A673 (cell line): ENCODE measurements at regions not wholly inside any gene's neighbourhood (a gene's known extent, or its start where the extent isn't known, plus 50 kb on each side); places are given as distances from the start of the nearest gene placed in this dataset.

ENCODE experiments used
- BruUV-seq: library from RNA; stranded (reverse); fragments of 400-500 nt; replicated peaks from 2 replicates; lab custom pipeline; 2021; lab: Mats Ljungman, UMichigan
- CTCF ChIA-PET: fragments of 300-600 bp; sonication (Branson Sonifier 250); formaldehyde crosslinking; loops from one replicate; lab custom pipeline; 2022; ENCODE audit warnings: antibody characterized with exemption; lab: Charles Lee
- POLR2A ChIA-PET: fragments of 300-600 bp; sonication (Branson Sonifier 250); formaldehyde crosslinking; loops from one replicate; lab custom pipeline; 2022; ENCODE audit warnings: antibody characterized with exemption; ENCODE audit not compliant: low non-redundant PET; lab: Charles Lee
- DNase-seq: peaks from one replicate; pipeline ENCODE4 v3.0.0-alpha.2; 2015; ENCODE audit warnings: low spot score
- H3K27ac ChIP-seq: fragments of 200-600 bp; sonication (generic); 2 replicates; pipeline ENCODE4 v1.5.1; 2016; ENCODE audit warnings: mixed run types, low read depth, mild to moderate bottlenecking, mixed read lengths, antibody characterized with exemption, low read length; ENCODE audit not compliant: poor library complexity, severe bottlenecking
- H3K27me3 ChIP-seq: fragments of 200-600 bp; sonication (generic); replicated peaks from 2 replicates; pipeline ENCODE4 v1.6.1; 2017; ENCODE audit warnings: mixed run types, low read depth, mild to moderate bottlenecking, mixed read lengths, antibody characterized with exemption, low read length; ENCODE audit not compliant: insufficient read depth, poor library complexity
- H3K36me3 ChIP-seq: fragments of 200-600 bp; sonication (generic); 2 replicates; pipeline ENCODE4 v1.6.1; 2016; ENCODE audit warnings: mixed run types, mild to moderate bottlenecking, mixed read lengths, antibody characterized with exemption, low read length; ENCODE audit not compliant: insufficient read depth, poor library complexity, severe bottlenecking
- H3K4me1 ChIP-seq: fragments of 200-600 bp; sonication (generic); 2 replicates; pipeline ENCODE4 v1.6.1; 2017; ENCODE audit warnings: mixed run types, mild to moderate bottlenecking, mixed read lengths, antibody characterized with exemption, low read length; ENCODE audit not compliant: insufficient read depth, poor library complexity, severe bottlenecking
- H3K4me3 ChIP-seq: fragments of 200-600 bp; sonication (generic); 2 replicates; pipeline ENCODE4 v1.5.1; 2016; ENCODE audit warnings: low read depth, mixed run types, mild to moderate bottlenecking, mixed read lengths, low read length; ENCODE audit not compliant: poor library complexity, severe bottlenecking
- H3K9me3 ChIP-seq: fragments of 200-600 bp; sonication (generic); 2 replicates; pipeline ENCODE4 v1.6.1; 2016; ENCODE audit warnings: mixed run types, low read depth, mild to moderate bottlenecking, mixed read lengths, antibody characterized with exemption, low read length; ENCODE audit not compliant: poor library complexity, severe bottlenecking
- EZH2 ChIP-seq: fragments of 200-600 bp; sonication (generic); IDR thresholded peaks from 2 replicates; pipeline ENCODE4 v1.6.1; 2017; ENCODE audit warnings: borderline replicate concordance, low read depth, mild to moderate bottlenecking, mixed read lengths, antibody characterized with exemption, low read length; ENCODE audit not compliant: poor library complexity, severe bottlenecking
- intact Hi-C: fragments of 100-400 bp; cut with micrococcal nuclease; formaldehyde crosslinking; loops from one replicate; pipeline ENCODE4 v1.10.0; 2022; ENCODE audit not compliant: unreplicated experiment
- TF ChIP-seq, protein P1 (sequence below): fragments of 300-800, 200-600 bp; sonication (generic); conservative IDR thresholded peaks from 2 replicates; pipeline ENCODE4 v1.5.1; 2017; ENCODE audit warnings: low read depth, mild to moderate bottlenecking, antibody characterized with exemption, low read length, moderate library complexity, mixed read lengths

GRCh38 chr3:124461126-124461525 is 269.1 kb upstream of the UMPS start:
- TF ChIP-seq EZH2, result no peak
- TF ChIP-seq, protein P1, sequence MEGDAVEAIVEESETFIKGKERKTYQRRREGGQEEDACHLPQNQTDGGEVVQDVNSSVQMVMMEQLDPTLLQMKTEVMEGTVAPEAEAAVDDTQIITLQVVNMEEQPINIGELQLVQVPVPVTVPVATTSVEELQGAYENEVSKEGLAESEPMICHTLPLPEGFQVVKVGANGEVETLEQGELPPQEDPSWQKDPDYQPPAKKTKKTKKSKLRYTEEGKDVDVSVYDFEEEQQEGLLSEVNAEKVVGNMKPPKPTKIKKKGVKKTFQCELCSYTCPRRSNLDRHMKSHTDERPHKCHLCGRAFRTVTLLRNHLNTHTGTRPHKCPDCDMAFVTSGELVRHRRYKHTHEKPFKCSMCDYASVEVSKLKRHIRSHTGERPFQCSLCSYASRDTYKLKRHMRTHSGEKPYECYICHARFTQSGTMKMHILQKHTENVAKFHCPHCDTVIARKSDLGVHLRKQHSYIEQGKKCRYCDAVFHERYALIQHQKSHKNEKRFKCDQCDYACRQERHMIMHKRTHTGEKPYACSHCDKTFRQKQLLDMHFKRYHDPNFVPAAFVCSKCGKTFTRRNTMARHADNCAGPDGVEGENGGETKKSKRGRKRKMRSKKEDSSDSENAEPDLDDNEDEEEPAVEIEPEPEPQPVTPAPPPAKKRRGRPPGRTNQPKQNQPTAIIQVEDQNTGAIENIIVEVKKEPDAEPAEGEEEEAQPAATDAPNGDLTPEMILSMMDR, result no peak
- POLR2A ChIA-PET, result no interaction called here
- CTCF ChIA-PET, result no interaction called here

GRCh38 chr3:124461838-124462632 is 268.2 kb upstream of the UMPS start:
- H3K27me3 ChIP-seq, result no peaks in the 10 kb centered on the region
- intact Hi-C loops, result no loop called here

More at GRCh38 chr3:124461126-124461525, 269.1 kb upstream of the UMPS start:
- DNase-seq, result no peak
- intact Hi-C loops, result no loop called here
- Histone ChIP-seq H3K27me3 (no peaks in the 10 kb centered on the region), H3K4me3 (no peak overlapping the region), H3K27ac (no peak overlapping the region), H3K36me3 (no peaks in the 10 kb centered on the region), H3K9me3 (no peaks in the 10 kb centered on the region), H3K4me1 (no peaks in the 10 kb centered on the region)
- BruUV-seq, result no TSS peak

GRCh38 chr3:124463234-124463633 is 267.0 kb upstream of the UMPS start:
- DNase-seq, result no peak
- BruUV-seq, result no TSS peak
- H3K9me3 ChIP-seq, result no peaks in the 10 kb centered on the region
- TF ChIP-seq, protein P1, result no peak
- no peak for TF ChIP-seq EZH2
- intact Hi-C loops, result no loop called here
- POLR2A ChIA-PET, result no interaction called here
- H3K4me3 ChIP-seq, result no peak overlapping the region
- no peaks in the 10 kb centered on the region for H3K36me3 ChIP-seq
- H3K27ac ChIP-seq, result no peak overlapping the region
- CTCF ChIA-PET, result no interaction called here
- H3K27me3 ChIP-seq, result no peaks in the 10 kb centered on the region
- H3K4me1 ChIP-seq, result no peaks in the 10 kb centered on the region

More at GRCh38 chr3:124461838-124462632, 268.2 kb upstream of the UMPS start:
- Histone ChIP-seq H3K4me1 (no peaks in the 10 kb centered on the region), H3K4me3 (no peak overlapping the region), H3K27ac (no peak overlapping the region), H3K36me3 (no peaks in the 10 kb centered on the region), H3K9me3 (no peaks in the 10 kb centered on the region)
- POLR2A ChIA-PET, result no interaction called here
- no TSS peak for BruUV-seq
- CTCF ChIA-PET, result no interaction called here
- DNase-seq, result no peak
- TF ChIP-seq, protein P1, result no peak
- no peak for TF ChIP-seq EZH2
